Panc1 (cell line): ENCODE measurements at regions not wholly inside any gene's neighbourhood (a gene's known extent, or its start where the extent isn't known, plus 50 kb on each side); places are given as distances from the start of the nearest gene placed in this dataset.

ENCODE experiments used
- CTCF ChIP-seq: fragments of 450-650 bp; IDR thresholded peaks from 2 replicates; pipeline ENCODE4 v1.5.1; 2017; ENCODE audit warnings: mild to moderate bottlenecking
- POLR2AphosphoS5 ChIP-seq: IDR thresholded peaks from 2 replicates; pipeline ENCODE4 v1.6.1; 2012; ENCODE audit warnings: mild to moderate bottlenecking, low read depth, low read length, moderate library complexity

- TF ChIP-seq CTCF (no peak), POLR2AphosphoS5 (no peak)
Measured at GRCh38 chr2:2723064-2723463, 392.0 kb upstream of the MYT1L start.
